K562 (cell line): ENCODE measurements at regions not wholly inside any gene's neighbourhood (a gene's known extent, or its start where the extent isn't known, plus 50 kb on each side); places are given as distances from the start of the nearest gene placed in this dataset.

ENCODE experiments used
- ATAC-seq: fragments of 200-7000 bp; cut with Tn5 transposase; 3 replicates; pipeline ENCODE4 v1.9.1; 2020; ENCODE audit warnings: moderate library complexity
- BruUV-seq: library from RNA; stranded (reverse); fragments of 400-500 nt; replicated peaks from 2 replicates; lab custom pipeline; 2021; lab: Mats Ljungman, UMichigan
- CTCF ChIA-PET: fragments of 300-600 bp; formaldehyde crosslinking; extraction: SDS; loops from one replicate; lab custom pipeline; 2021; ENCODE audit warnings: low intra/inter-chr PET ratio; lab: Yijun Ruan, JAX
- POLR2A ChIA-PET: fragments of 300-600, 350-650 bp; sonication (Branson Sonifier 250); formaldehyde crosslinking; extraction: SDS; loops from one replicate; lab custom pipeline; 2021; ENCODE audit warnings: antibody characterized with exemption, inconsistent platforms; lab: Yijun Ruan, JAX
- DNase-seq, 4 experiments: peaks; one replicate each; pipeline versions ENCODE4 v3.0.0 to v3.0.0-alpha.2; 2011 to 2018; ENCODE audit warnings: low spot score in 3 of 4, mixed read lengths in 3 of 4; ENCODE audit errors: extremely low read depth in 1 of 4
- FAIRE-seq: peaks from 2 replicates; lab custom pipeline; 2011; peaks lifted over from hg19 to GRCh38; lab: Jason Lieb, UNC
- H2AFZ ChIP-seq: 2 replicates; pipeline ENCODE4 v1.6.0; 2011; ENCODE audit warnings: low read depth, low read length, control low read depth, inconsistent platforms
- H3K27ac ChIP-seq: fragments of 200-600 bp; 3 replicates; pipeline ENCODE4 v1.8.0; 2011; ENCODE audit warnings: low read depth, mild to moderate bottlenecking, control low read depth, inconsistent platforms, low read length, moderate library complexity, mixed read lengths; ENCODE audit errors: extremely low read depth
- H3K27me3 ChIP-seq, 2 experiments: fragments of 300-600 bp in 1 of 2; 2 replicates in 1 of 2; 3 replicates in 1 of 2; pipeline versions ENCODE4 v1.6.0 to v1.8.0; 2011; ENCODE audit warnings: inconsistent platforms in 2 of 2, low read length in 2 of 2, mild to moderate bottlenecking in 1 of 2, mixed read lengths in 1 of 2, moderate library complexity in 1 of 2; ENCODE audit not compliant: control insufficient read depth in 2 of 2, insufficient read depth in 2 of 2
- H3K36me3 ChIP-seq: fragments of 300-600 bp; 3 replicates; pipeline ENCODE4 v1.8.0; 2011; ENCODE audit warnings: mild to moderate bottlenecking, low read length, inconsistent platforms; ENCODE audit not compliant: control insufficient read depth, insufficient read depth
- H3K4me1 ChIP-seq, 2 experiments: fragments of 200-600 bp in 1 of 2; replicated peaks in 1 of 2; 2 replicates in 1 of 2; 3 replicates in 1 of 2; pipeline versions ENCODE4 v1.5.1 to v1.8.0; 2011; ENCODE audit warnings: inconsistent platforms in 2 of 2, low read length in 2 of 2, mild to moderate bottlenecking in 1 of 2, mixed read lengths in 1 of 2, moderate library complexity in 1 of 2; ENCODE audit not compliant: control insufficient read depth in 2 of 2, insufficient read depth in 2 of 2
- H3K4me2 ChIP-seq: 2 replicates; pipeline ENCODE4 v1.6.1; 2011; ENCODE audit warnings: low read length, control low read depth, inconsistent platforms, mixed read lengths; ENCODE audit not compliant: insufficient read depth
- H3K4me3 ChIP-seq: fragments of 200-600 bp; sonication (generic), shearing (Covaris generic); 2 replicates; pipeline ENCODE4 v1.5.1; 2016; ENCODE audit warnings: control low read depth, inconsistent platforms
- H3K79me2 ChIP-seq: fragments of 200-600 bp; 3 replicates; pipeline ENCODE4 v1.8.0; 2011; ENCODE audit warnings: low read length, inconsistent platforms; ENCODE audit not compliant: control insufficient read depth, insufficient read depth
- H3K9ac ChIP-seq, 2 experiments: 2 replicates each; pipeline versions ENCODE4 v1.6.0 to v1.6.1; 2011; ENCODE audit warnings: low read depth in 2 of 2, low read length in 2 of 2, control low read depth in 1 of 2, inconsistent platforms in 1 of 2, mild to moderate bottlenecking in 1 of 2, mixed read lengths in 1 of 2; ENCODE audit not compliant: insufficient read depth in 1 of 2
- H3K9me1 ChIP-seq: one replicate; pipeline ENCODE4 v1.6.0; 2011; ENCODE audit warnings: inconsistent platforms, mild to moderate bottlenecking, low read length, moderate library complexity; ENCODE audit not compliant: control insufficient read depth, insufficient read depth
- H3K9me3 ChIP-seq: replicated peaks from 2 replicates; pipeline ENCODE4 v1.5.1; 2011; ENCODE audit warnings: low read depth, low read length, inconsistent platforms; ENCODE audit not compliant: control insufficient read depth, insufficient read depth
- H4K20me1 ChIP-seq: replicated peaks from 2 replicates; pipeline ENCODE4 v1.6.1; 2011; ENCODE audit warnings: low read length, inconsistent platforms, mixed read lengths; ENCODE audit not compliant: control insufficient read depth, insufficient read depth
- BMI1 ChIP-seq: fragments of 150-350 bp; IDR thresholded peaks from 2 replicates; pipeline ENCODE4 v1.6.1; 2014; ENCODE audit warnings: low read length
- CBX3 ChIP-seq, 2 experiments: IDR thresholded peaks; 1 replicate in 1 of 2; 2 replicates in 1 of 2; pipeline ENCODE4 v1.6.1; 2012; ENCODE audit warnings: inconsistent platforms in 2 of 2, low read length in 2 of 2, borderline replicate concordance in 1 of 2, control low read depth in 1 of 2
- RBM25 ChIP-seq: fragments of 200-400 bp; formaldehyde crosslinking; IDR thresholded peaks from 2 replicates; pipeline ENCODE4 v1.6.1; 2018; ENCODE audit warnings: low read length, low read depth, moderate library complexity; ENCODE audit not compliant: severe bottlenecking
- ZNF217 ChIP-seq: sonication (generic); formaldehyde crosslinking; IDR thresholded peaks from 2 replicates; pipeline ENCODE4 v1.8.0; 2022; ENCODE audit warnings: mild to moderate bottlenecking, missing genetic modification reagents
- WGBS: fragments of 100-300 bp; shearing (Covaris generic); methylation state at CpG from one replicate; pipeline ENCODE4 v1.1.6; 2016; ENCODE audit warnings: low coverage, mixed read lengths; ENCODE audit not compliant: insufficient coverage; ENCODE audit errors: missing lambda C conversion rate; 5-methylcytosine and 5-hydroxymethylcytosine counted together
- in situ Hi-C: fragments of 300-500 bp; cut with MboI; formaldehyde crosslinking; loops from 4 replicates; pipeline ENCODE4 v1.15.0; 2018; ENCODE audit warnings: inconsistent platforms, mixed read lengths
- intact Hi-C: fragments of 100-400 bp; cut with micrococcal nuclease; formaldehyde crosslinking; loops from 2 replicates; pipeline ENCODE4 v1.14.2; 2022

GRCh38 chr21:29236201-29236600, 62.5 kb upstream of the BACH1 start:
- Histone ChIP-seq H3K27ac (no peak overlapping the region), H2AFZ (no peak overlapping the region), H4K20me1 (no peaks in the 10 kb centered on the region), H3K36me3 (no peaks in the 10 kb centered on the region), H3K9me1 (no peaks in the 10 kb centered on the region), H3K4me2 (no peak overlapping the region), H3K4me1 (peaks cover 0 to 9% of the 10 kb centered on the region in 2 experiments; a peak in 3 of 5 replicates), H3K4me3 (no peak overlapping the region), H3K27me3 (peaks cover 13 to 19% of the 10 kb centered on the region in 2 experiments), H3K9me3 (no peaks in the 10 kb centered on the region), H3K79me2 (no peaks in the 10 kb centered on the region), H3K9ac (no peak overlapping the region)
- no peak for FAIRE-seq
- ChIA-PET CTCF (no interaction called here), POLR2A (interaction anchor here (0.9 to 1.0 kb wide), 2 partner anchors 27 to 62 kb away, joined by 3 to 4 read pairs; partner anchors contain the start of gene BACH1)
- TF ChIP-seq ZNF217 (CRISPR knock-in tag), result no peak
- TF ChIP-seq RBM25, result no peak
- TF ChIP-seq BMI1, result no peak
- no peak for TF ChIP-seq CBX3 (IDR thresholded peaks at IDR 0.05; ENCODE audit: borderline replicate concordance in 1 of 2, low read length in 2 of 2)
- no TSS peak for BruUV-seq
- no peak for ATAC-seq
- no peak for DNase-seq
- WGBS, result 3% methylated on average over 2 of the region's 2 CpGs
- in situ Hi-C loops (no loop called here), intact Hi-C loops (loop anchor here (10.0 kb wide), 1 partner anchor 609 kb away; no protein-coding TSS in a partner anchor)
